ENCODE measurements at regions not wholly inside any gene's neighbourhood (a gene's known extent, or its start where the extent isn't known, plus 50 kb on each side); places are given as distances from the start of the nearest gene placed in this dataset.

DNA sequence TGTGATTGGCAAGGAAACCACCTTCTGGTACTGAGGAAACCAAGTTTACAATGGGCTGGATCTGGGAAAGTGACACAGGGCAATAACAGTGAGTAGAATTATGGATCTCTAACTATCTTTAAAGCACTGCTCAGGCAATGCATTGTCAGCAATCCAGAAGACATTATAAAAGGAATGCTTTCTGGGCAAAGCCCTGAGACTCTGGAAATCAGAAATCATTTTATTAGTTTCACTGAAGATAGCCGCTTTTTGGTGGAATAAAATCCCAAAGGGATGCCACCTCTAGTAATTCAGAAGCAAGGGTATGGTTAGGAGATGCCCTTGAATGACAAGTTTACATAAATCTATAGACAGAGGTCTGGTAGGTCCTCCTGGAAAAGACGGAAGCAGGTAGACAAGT, 211.1 kb downstream of the DMRT2 start:
- Histone ChIP-seq H3K4me1 (ENCODE audit: control insufficient read depth, extremely low read depth, insufficient read depth, low read length) (no peaks in the 10 kb centered on the region), H4K20me1 (ENCODE audit: control insufficient read depth, extremely low read depth, insufficient read depth, low read length) (no peaks in the 10 kb centered on the region), H3K79me2 (ENCODE audit: control insufficient read depth, insufficient read depth, low read length) (no peaks in the 10 kb centered on the region), H3K4me3 (replicated peaks in 1 of 4; ENCODE audit: control extremely low read depth in 1 of 4, insufficient read depth in 1 of 4, low read depth in 3 of 4, low read length in 4 of 4) (no peak overlapping the region), H3K9ac (ENCODE audit: insufficient read depth, low read length) (no peak overlapping the region), H3K27ac (ENCODE audit: insufficient read depth, low read length) (no peak overlapping the region), H3K36me3 (ENCODE audit: control insufficient read depth, insufficient read depth, low read length) (no peaks in the 10 kb centered on the region), H3K4me2 (ENCODE audit: extremely low read depth, insufficient read depth, low read length) (no peak overlapping the region), H3K27me3 (ENCODE audit: control insufficient read depth, insufficient read depth, low read length) (no peaks in the 10 kb centered on the region), H2AFZ (ENCODE audit: low read length) (no peak overlapping the region), H3K9me3 (ENCODE audit: control insufficient read depth, insufficient read depth, low read depth, low read length) (no peaks in the 10 kb centered on the region)
- DNase-seq (ENCODE audit: low read depth in 2 of 2): no peak
- TF ChIP-seq EZH2 (IDR thresholded peaks at IDR 0.05; ENCODE audit: low read length, missing control alignments): no peak
- TF ChIP-seq, protein P1, sequence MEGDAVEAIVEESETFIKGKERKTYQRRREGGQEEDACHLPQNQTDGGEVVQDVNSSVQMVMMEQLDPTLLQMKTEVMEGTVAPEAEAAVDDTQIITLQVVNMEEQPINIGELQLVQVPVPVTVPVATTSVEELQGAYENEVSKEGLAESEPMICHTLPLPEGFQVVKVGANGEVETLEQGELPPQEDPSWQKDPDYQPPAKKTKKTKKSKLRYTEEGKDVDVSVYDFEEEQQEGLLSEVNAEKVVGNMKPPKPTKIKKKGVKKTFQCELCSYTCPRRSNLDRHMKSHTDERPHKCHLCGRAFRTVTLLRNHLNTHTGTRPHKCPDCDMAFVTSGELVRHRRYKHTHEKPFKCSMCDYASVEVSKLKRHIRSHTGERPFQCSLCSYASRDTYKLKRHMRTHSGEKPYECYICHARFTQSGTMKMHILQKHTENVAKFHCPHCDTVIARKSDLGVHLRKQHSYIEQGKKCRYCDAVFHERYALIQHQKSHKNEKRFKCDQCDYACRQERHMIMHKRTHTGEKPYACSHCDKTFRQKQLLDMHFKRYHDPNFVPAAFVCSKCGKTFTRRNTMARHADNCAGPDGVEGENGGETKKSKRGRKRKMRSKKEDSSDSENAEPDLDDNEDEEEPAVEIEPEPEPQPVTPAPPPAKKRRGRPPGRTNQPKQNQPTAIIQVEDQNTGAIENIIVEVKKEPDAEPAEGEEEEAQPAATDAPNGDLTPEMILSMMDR (conservative IDR thresholded peaks at IDR 0.05 in 1 of 2, IDR thresholded peaks at IDR 0.05 in 1 of 2; ENCODE audit: low read depth in 1 of 2, low read length in 2 of 2): no peak

DNA sequence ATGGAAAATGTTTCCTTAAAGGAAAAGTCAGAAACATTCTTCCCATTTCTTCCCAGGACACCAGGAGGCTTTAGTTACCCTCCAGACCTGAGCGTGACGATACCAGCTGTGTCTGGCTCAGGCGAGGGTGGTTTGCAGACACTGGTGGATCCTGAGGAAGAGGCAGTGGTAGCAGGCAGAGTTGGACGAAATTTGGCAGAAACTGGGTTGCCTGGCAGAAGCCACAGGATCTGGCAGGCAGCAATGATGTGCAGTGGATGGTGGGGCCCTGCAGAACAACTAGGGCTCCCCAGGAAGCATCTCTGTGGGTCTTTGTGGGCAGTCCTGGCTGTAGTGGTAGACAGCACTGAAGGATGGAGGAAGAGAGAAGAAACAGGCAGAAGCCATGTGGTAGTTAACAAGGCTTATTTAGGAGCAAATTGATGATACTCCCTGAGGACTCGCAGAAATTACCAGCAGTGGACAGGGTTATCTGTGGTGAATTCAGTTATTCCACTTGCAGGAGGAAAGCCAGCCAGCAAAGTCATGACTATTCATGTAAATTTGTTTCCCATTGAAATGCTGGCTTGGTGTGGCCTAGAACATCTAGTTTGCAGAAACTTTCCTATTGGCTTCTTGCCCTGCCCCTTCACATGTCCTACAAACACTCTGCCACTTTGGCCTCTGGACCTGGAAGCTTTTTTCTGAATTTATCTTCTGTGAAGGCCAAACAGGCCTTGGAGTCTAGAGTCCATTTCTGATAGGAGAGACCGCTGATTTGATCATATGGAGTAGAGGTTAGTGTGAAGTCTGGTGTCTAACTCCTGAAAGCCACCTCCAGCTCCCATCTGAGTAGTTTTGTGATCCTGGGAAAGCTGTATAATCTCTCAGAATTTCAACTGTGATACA, 212.0 kb downstream of the DMRT2 start:
- TF ChIP-seq, protein P1 (conservative IDR thresholded peaks at IDR 0.05 in 1 of 2, IDR thresholded peaks at IDR 0.05 in 1 of 2; ENCODE audit: low read depth in 1 of 2, low read length in 2 of 2): no peak
- no peak for TF ChIP-seq EZH2 (IDR thresholded peaks at IDR 0.05; ENCODE audit: low read length, missing control alignments)
- Histone ChIP-seq H3K4me3 (replicated peaks in 1 of 4; ENCODE audit: control extremely low read depth in 1 of 4, insufficient read depth in 1 of 4, low read depth in 3 of 4, low read length in 4 of 4) (no peak overlapping the region), H4K20me1 (ENCODE audit: control insufficient read depth, extremely low read depth, insufficient read depth, low read length) (no peaks in the 10 kb centered on the region), H3K4me1 (ENCODE audit: control insufficient read depth, extremely low read depth, insufficient read depth, low read length) (no peaks in the 10 kb centered on the region), H3K9ac (ENCODE audit: insufficient read depth, low read length) (no peak overlapping the region), H2AFZ (ENCODE audit: low read length) (no peak overlapping the region), H3K79me2 (ENCODE audit: control insufficient read depth, insufficient read depth, low read length) (no peaks in the 10 kb centered on the region), H3K27me3 (ENCODE audit: control insufficient read depth, insufficient read depth, low read length) (no peaks in the 10 kb centered on the region), H3K36me3 (ENCODE audit: control insufficient read depth, insufficient read depth, low read length) (no peaks in the 10 kb centered on the region), H3K9me3 (ENCODE audit: control insufficient read depth, insufficient read depth, low read depth, low read length) (no peaks in the 10 kb centered on the region), H3K4me2 (ENCODE audit: extremely low read depth, insufficient read depth, low read length) (no peak overlapping the region), H3K27ac (ENCODE audit: insufficient read depth, low read length) (no peak overlapping the region)
- no peak for DNase-seq (ENCODE audit: low read depth in 2 of 2)

DNA sequence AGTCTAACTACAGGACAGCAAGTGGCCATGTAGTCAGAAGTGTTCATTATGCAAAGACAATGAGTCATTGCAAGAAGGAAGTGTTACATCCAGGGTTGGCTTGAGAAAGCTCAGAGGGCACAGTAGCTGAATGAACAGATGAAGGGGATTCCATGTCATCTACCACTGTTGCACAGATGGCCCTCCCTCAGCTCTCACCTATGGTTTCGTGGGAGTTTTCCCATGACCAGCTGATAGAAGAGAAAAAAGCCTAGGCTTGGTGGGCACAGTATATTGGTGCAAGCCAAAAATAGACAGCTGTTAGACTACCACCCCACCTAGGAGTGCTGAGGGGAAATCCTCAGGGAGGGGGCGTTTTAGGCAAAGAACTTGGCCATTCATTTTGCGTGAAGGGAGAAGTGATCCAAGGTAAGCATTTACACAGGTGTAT, 217.0 kb downstream of the DMRT2 start:
- Histone ChIP-seq H2AFZ (ENCODE audit: low read length) (no peak overlapping the region), H3K4me2 (ENCODE audit: extremely low read depth, insufficient read depth, low read length) (no peak overlapping the region), H3K4me1 (ENCODE audit: control insufficient read depth, extremely low read depth, insufficient read depth, low read length) (no peaks in the 10 kb centered on the region), H3K9ac (ENCODE audit: insufficient read depth, low read length) (no peak overlapping the region), H4K20me1 (ENCODE audit: control insufficient read depth, extremely low read depth, insufficient read depth, low read length) (no peaks in the 10 kb centered on the region), H3K27me3 (ENCODE audit: control insufficient read depth, insufficient read depth, low read length) (no peaks in the 10 kb centered on the region), H3K36me3 (ENCODE audit: control insufficient read depth, insufficient read depth, low read length) (no peaks in the 10 kb centered on the region), H3K79me2 (ENCODE audit: control insufficient read depth, insufficient read depth, low read length) (no peaks in the 10 kb centered on the region), H3K4me3 (replicated peaks in 1 of 4; ENCODE audit: control extremely low read depth in 1 of 4, insufficient read depth in 1 of 4, low read depth in 3 of 4, low read length in 4 of 4) (no peak overlapping the region), H3K9me3 (ENCODE audit: control insufficient read depth, insufficient read depth, low read depth, low read length) (no peaks in the 10 kb centered on the region), H3K27ac (ENCODE audit: insufficient read depth, low read length) (no peak overlapping the region)
- DNase-seq (ENCODE audit: low read depth in 2 of 2): no peak
- TF ChIP-seq, protein P1 (conservative IDR thresholded peaks at IDR 0.05 in 1 of 2, IDR thresholded peaks at IDR 0.05 in 1 of 2; ENCODE audit: low read depth in 1 of 2, low read length in 2 of 2): no peak
- no peak for TF ChIP-seq EZH2 (IDR thresholded peaks at IDR 0.05; ENCODE audit: low read length, missing control alignments)

Measured in fibroblast of lung (primary cell).